H1 (cell line): ENCODE measurements at regions not wholly inside any gene's neighbourhood (a gene's known extent, or its start where the extent isn't known, plus 50 kb on each side); places are given as distances from the start of the nearest gene placed in this dataset.

Experiments
- CTCF ChIA-PET: fragments of 300-600 bp; sonication (Branson Sonifier 250); formaldehyde crosslinking; loops from one replicate; lab custom pipeline; 2021; ENCODE audit not compliant: partially characterized antibody; lab: Charles Lee
- POLR2A ChIA-PET: fragments of 300-600 bp; sonication (Branson Sonifier 250); formaldehyde crosslinking; loops from one replicate; lab custom pipeline; 2021; ENCODE audit warnings: inconsistent platforms; ENCODE audit not compliant: partially characterized antibody; lab: Charles Lee
- DNase-seq, 2 experiments: peaks; one replicate each; pipeline versions ENCODE4 v3.0.0 to v3.0.0-alpha.2; 2010 to 2022; ENCODE audit warnings: low spot score in 2 of 2, low read depth in 1 of 2, mixed read lengths in 1 of 2
- FAIRE-seq: peaks from 2 replicates; lab custom pipeline; 2011; peaks lifted over from hg19 to GRCh38; lab: Jason Lieb, UNC
- H2AFZ ChIP-seq: 2 replicates; pipeline ENCODE4 v1.8.1; 2012; ENCODE audit warnings: low read length, inconsistent platforms
- H2AK5ac ChIP-seq: 2 replicates; pipeline ENCODE4 v1.6.1; 2013; ENCODE audit warnings: low read depth, low read length
- H2BK120ac ChIP-seq: replicated peaks from 2 replicates; pipeline ENCODE3; 2013; ENCODE audit warnings: low read depth, low read length, inconsistent platforms
- H2BK12ac ChIP-seq: 2 replicates; pipeline ENCODE4 v1.6.1; 2013; ENCODE audit warnings: low read depth, low read length
- H2BK15ac ChIP-seq: 2 replicates; pipeline ENCODE4 v1.6.1; 2013; ENCODE audit warnings: low read length
- H2BK20ac ChIP-seq: 2 replicates; pipeline ENCODE4 v1.6.1; 2013; ENCODE audit warnings: low read length
- H2BK5ac ChIP-seq: 2 replicates; pipeline ENCODE4 v1.6.1; 2013; ENCODE audit warnings: low read depth, low read length
- H3K14ac ChIP-seq: 2 replicates; pipeline ENCODE4 v1.6.1; 2013; ENCODE audit warnings: inconsistent platforms; ENCODE audit not compliant: insufficient read length
- H3K18ac ChIP-seq: 2 replicates; pipeline ENCODE4 v1.6.1; 2013; ENCODE audit warnings: low read length; ENCODE audit errors: extremely low read depth
- H3K23ac ChIP-seq: 2 replicates; pipeline ENCODE4 v1.6.1; 2013; ENCODE audit warnings: inconsistent platforms; ENCODE audit not compliant: insufficient read length
- H3K23me2 ChIP-seq: 2 replicates; pipeline ENCODE4 v1.6.1; 2013; ENCODE audit warnings: low read depth, low read length
- H3K27ac ChIP-seq: 2 replicates; pipeline ENCODE4 v1.6.1; 2011; ENCODE audit warnings: low read depth, low read length, inconsistent platforms
- H3K27me3 ChIP-seq, 4 experiments: replicated peaks in 1 of 4; 1 replicate in 1 of 4; 2 replicates in 3 of 4; pipeline versions ENCODE4 v1.6.1 to v1.8.1; 2011 to 2013; ENCODE audit warnings: low read length in 3 of 4, mild to moderate bottlenecking in 3 of 4, inconsistent platforms in 2 of 4, mixed read lengths in 2 of 4, moderate library complexity in 1 of 4; ENCODE audit not compliant: control insufficient read depth in 3 of 4, insufficient read depth in 3 of 4; ENCODE audit errors: extremely low read depth in 1 of 4
- H3K36me3 ChIP-seq, 4 experiments: 2 replicates each; pipeline versions ENCODE4 v1.6.1 to v1.8.1; 2011 to 2013; ENCODE audit warnings: mild to moderate bottlenecking in 4 of 4, low read length in 3 of 4, moderate library complexity in 2 of 4, control low read depth in 1 of 4, inconsistent platforms in 1 of 4; ENCODE audit not compliant: insufficient read depth in 4 of 4, control insufficient read depth in 2 of 4
- H3K4ac ChIP-seq: replicated peaks from 2 replicates; pipeline ENCODE3; 2013; ENCODE audit warnings: low read length, low read depth, mixed read lengths, inconsistent platforms; ENCODE audit not compliant: insufficient read length
- H3K4me1 ChIP-seq, 4 experiments: replicated peaks in 1 of 4; 1 replicate in 1 of 4; 2 replicates in 3 of 4; pipeline versions ENCODE4 v1.6.1 to v1.8.1; 2011 to 2013; ENCODE audit warnings: low read length in 3 of 4, inconsistent platforms in 2 of 4, mixed read lengths in 1 of 4; ENCODE audit not compliant: insufficient read depth in 4 of 4, control insufficient read depth in 3 of 4
- H3K4me2 ChIP-seq, 2 experiments: 2 replicates each; pipeline versions ENCODE4 v1.6.1 to v1.8.1; 2011 to 2013; ENCODE audit warnings: low read depth in 2 of 2, low read length in 2 of 2, control low read depth in 1 of 2, inconsistent platforms in 1 of 2, mild to moderate bottlenecking in 1 of 2; ENCODE audit not compliant: insufficient read depth in 1 of 2
- H3K4me3 ChIP-seq, 4 experiments: fragments of 200-600, 300-600 bp in 1 of 4; sonication (generic), shearing (Covaris generic), sonication (Bioruptor Twin) in 1 of 4; 2 replicates each; pipeline versions ENCODE4 v1.5.1 to v1.8.1; 2011 to 2016; ENCODE audit warnings: low read length in 4 of 4, low read depth in 3 of 4, control low read depth in 2 of 4, inconsistent platforms in 2 of 4, mild to moderate bottlenecking in 2 of 4, mixed read lengths in 1 of 4, moderate library complexity in 1 of 4; ENCODE audit not compliant: insufficient read depth in 2 of 4; ENCODE audit errors: extremely low read depth in 1 of 4
- H3K56ac ChIP-seq: replicated peaks from 2 replicates; pipeline ENCODE3; 2013; ENCODE audit warnings: low read depth, mild to moderate bottlenecking, mixed read lengths, low read length, inconsistent platforms; ENCODE audit not compliant: insufficient read length
- H3K79me1 ChIP-seq: 2 replicates; pipeline ENCODE4 v1.6.1; 2013; ENCODE audit warnings: low read depth, low read length, control low read depth
- H3K79me2 ChIP-seq, 2 experiments: 2 replicates each; pipeline versions ENCODE4 v1.6.1 to v1.8.1; 2012 to 2013; ENCODE audit warnings: low read length in 2 of 2, mild to moderate bottlenecking in 2 of 2, inconsistent platforms in 1 of 2; ENCODE audit not compliant: insufficient read depth in 2 of 2, control insufficient read depth in 1 of 2
- H3K9ac ChIP-seq, 4 experiments: replicated peaks in 1 of 4; 1 replicate in 1 of 4; 2 replicates in 3 of 4; pipeline versions ENCODE4 v1.6.1 to v1.8.1; 2011 to 2013; ENCODE audit warnings: low read depth in 3 of 4, low read length in 3 of 4, control low read depth in 2 of 4, mild to moderate bottlenecking in 2 of 4, moderate library complexity in 2 of 4, inconsistent platforms in 1 of 4; ENCODE audit errors: extremely low read depth in 1 of 4
- H3K9me3 ChIP-seq, 2 experiments: 2 replicates each; pipeline versions ENCODE4 v1.6.1 to v1.8.1; 2012 to 2013; ENCODE audit warnings: mild to moderate bottlenecking in 2 of 2, moderate library complexity in 2 of 2, control low read depth in 1 of 2, inconsistent platforms in 1 of 2, low read depth in 1 of 2, low read length in 1 of 2, mixed read lengths in 1 of 2; ENCODE audit not compliant: insufficient read depth in 2 of 2
- H4K20me1 ChIP-seq, 2 experiments: replicated peaks in 1 of 2; 2 replicates each; pipeline versions ENCODE3 to v1.8.1; 2011 to 2013; ENCODE audit warnings: inconsistent platforms in 2 of 2, low read length in 2 of 2, mild to moderate bottlenecking in 1 of 2; ENCODE audit not compliant: insufficient read depth in 2 of 2, control insufficient read depth in 1 of 2
- H4K5ac ChIP-seq: 2 replicates; pipeline ENCODE4 v1.6.1; 2013; ENCODE audit warnings: low read length, low read depth, mixed read lengths, inconsistent platforms; ENCODE audit not compliant: insufficient read length
- H4K8ac ChIP-seq: 2 replicates; pipeline ENCODE4 v1.8.0; 2013; ENCODE audit warnings: mild to moderate bottlenecking, moderate library complexity, low read length, inconsistent platforms; ENCODE audit not compliant: insufficient read depth; ENCODE audit errors: extremely low read depth
- H4K91ac ChIP-seq: replicated peaks from 2 replicates; pipeline ENCODE3; 2013; ENCODE audit warnings: low read length, mixed read lengths, inconsistent platforms; ENCODE audit not compliant: insufficient read length
- BACH1 ChIP-seq: IDR thresholded peaks from 2 replicates; pipeline ENCODE4 v1.6.1; 2012; ENCODE audit warnings: low read length, improper control_type of control experiment
- CTBP2 ChIP-seq: IDR thresholded peaks from 2 replicates; pipeline ENCODE4 v1.7.0; 2011; ENCODE audit warnings: borderline replicate concordance, mild to moderate bottlenecking, moderate library complexity, mixed read lengths, low read length; ENCODE audit not compliant: insufficient read depth, insufficient read length
- MAFK ChIP-seq: IDR thresholded peaks from 2 replicates; pipeline ENCODE4 v1.6.1; 2012; ENCODE audit warnings: low read depth, mild to moderate bottlenecking, improper control_type of control experiment, low read length
- SIRT6 ChIP-seq: IDR thresholded peaks from one replicate; pipeline ENCODE4 v1.7.1; 2012; ENCODE audit warnings: low read length, inconsistent platforms
- SP2 ChIP-seq: IDR thresholded peaks from 2 replicates; pipeline ENCODE4 v1.6.1; 2012; ENCODE audit warnings: mild to moderate bottlenecking, low read length, inconsistent platforms
- WGBS, 2 experiments: shearing (Covaris generic) in 1 of 2; methylation state at CpG; one replicate each; pipeline versions ENCODE4 v1.1.6 to v1.1.7; 2013 to 2015; ENCODE audit warnings: low lambda C conversion rate in 2 of 2, mixed read lengths in 2 of 2, inconsistent platforms in 1 of 2, low coverage in 1 of 2, missing lambda C conversion rate in 1 of 2; ENCODE audit not compliant: insufficient replicate concordance in 2 of 2, insufficient coverage in 1 of 2, insufficient read length in 1 of 2; ENCODE audit errors: extremely low coverage in 1 of 2, missing lambda C conversion rate in 1 of 2; 5-methylcytosine and 5-hydroxymethylcytosine counted together

GRCh38 chr3:106827515-106828213, 549.6 kb upstream of the CCDC54 start:
- peak overlapping the region; percentile 53; the same call in 1 of the 2 replicates for H2BK20ac ChIP-seq
- no peaks in the 10 kb centered on the region for H4K20me1 ChIP-seq
- DNase-seq (no peak), FAIRE-seq (no peak)
- H3K4ac ChIP-seq, result peak overlapping the region; percentile 87
- peak overlapping the region; percentile 46; the same call in 1 of the 2 replicates for H3K27ac ChIP-seq
- peak overlapping the region; percentile 98 for H2AK5ac ChIP-seq
- H3K27me3 ChIP-seq, result no peaks in the 10 kb centered on the region
- no peak overlapping the region for H2AFZ ChIP-seq
- H3K36me3 ChIP-seq, result peaks cover 0 to 14% (median 6%) of the 10 kb centered on the region in 4 experiments; a peak in 3 of 8 replicates
- WGBS, 2 experiments, result 78% methylated on average over 5 of the region's 5 CpGs; no CpG with 5 or more reads in 1 of the 2 experiments
- peaks cover 0 to 29% (median 22%) of the 10 kb centered on the region in 4 experiments; a peak in 4 of 7 replicates for H3K4me1 ChIP-seq
- H4K8ac ChIP-seq, result no peak overlapping the region
- H3K23me2 ChIP-seq, result no peaks in the 10 kb centered on the region
- H2BK15ac ChIP-seq, result no peak overlapping the region
- no peak for TF ChIP-seq SIRT6
- peak; percentile 91 for TF ChIP-seq MAFK
- peak; percentile 64 for TF ChIP-seq BACH1
- no peak for TF ChIP-seq CTBP2
- TF ChIP-seq SP2, result no peak
- ChIA-PET POLR2A (interaction anchor here (1.1 kb wide), 1 partner anchor 86 kb away, joined by 3 read pairs; no protein-coding TSS in a partner anchor), CTCF (no interaction called here)
- 0 out of 2 replicates have a peak overlapping the region, but pooled peaks have one; percentile 61 for H3K18ac ChIP-seq
- no peak overlapping the region for H3K14ac ChIP-seq
- peak overlapping the region; percentile 85 for H4K91ac ChIP-seq
- no peak overlapping the region for H3K4me3 ChIP-seq
- no peak overlapping the region for H3K56ac ChIP-seq
- peak overlapping the region; percentile 42 for H4K5ac ChIP-seq
- peak overlapping the region; percentile 92; the same call in 1 of the 2 replicates for H2BK5ac ChIP-seq
- H2BK12ac ChIP-seq, result peak overlapping the region; percentile 86
- H2BK120ac ChIP-seq, result peak overlapping the region; percentile 99
- no peak overlapping the region for H3K9ac ChIP-seq
- H3K79me2 ChIP-seq, result no peaks in the 10 kb centered on the region
- no peak overlapping the region for H3K23ac ChIP-seq
- no peaks in the 10 kb centered on the region for H3K79me1 ChIP-seq
- no peak overlapping the region for H3K4me2 ChIP-seq
- H3K9me3 ChIP-seq, result peaks cover 9 to 11% of the 10 kb centered on the region in 2 experiments
